ENCODE measurements at regions not wholly inside any gene's neighbourhood (a gene's known extent, or its start where the extent isn't known, plus 50 kb on each side); places are given as distances from the start of the nearest gene placed in this dataset.

- TF ChIP-seq, protein P1, sequence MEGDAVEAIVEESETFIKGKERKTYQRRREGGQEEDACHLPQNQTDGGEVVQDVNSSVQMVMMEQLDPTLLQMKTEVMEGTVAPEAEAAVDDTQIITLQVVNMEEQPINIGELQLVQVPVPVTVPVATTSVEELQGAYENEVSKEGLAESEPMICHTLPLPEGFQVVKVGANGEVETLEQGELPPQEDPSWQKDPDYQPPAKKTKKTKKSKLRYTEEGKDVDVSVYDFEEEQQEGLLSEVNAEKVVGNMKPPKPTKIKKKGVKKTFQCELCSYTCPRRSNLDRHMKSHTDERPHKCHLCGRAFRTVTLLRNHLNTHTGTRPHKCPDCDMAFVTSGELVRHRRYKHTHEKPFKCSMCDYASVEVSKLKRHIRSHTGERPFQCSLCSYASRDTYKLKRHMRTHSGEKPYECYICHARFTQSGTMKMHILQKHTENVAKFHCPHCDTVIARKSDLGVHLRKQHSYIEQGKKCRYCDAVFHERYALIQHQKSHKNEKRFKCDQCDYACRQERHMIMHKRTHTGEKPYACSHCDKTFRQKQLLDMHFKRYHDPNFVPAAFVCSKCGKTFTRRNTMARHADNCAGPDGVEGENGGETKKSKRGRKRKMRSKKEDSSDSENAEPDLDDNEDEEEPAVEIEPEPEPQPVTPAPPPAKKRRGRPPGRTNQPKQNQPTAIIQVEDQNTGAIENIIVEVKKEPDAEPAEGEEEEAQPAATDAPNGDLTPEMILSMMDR (IDR thresholded peaks at IDR 0.05) = peak; percentile 74 to 92 (median 80)
- no peak for TF ChIP-seq POLR2AphosphoS5 (IDR thresholded peaks at IDR 0.05)
Measured at GRCh38 chr2:57759822-57760300, 286.7 kb upstream of the VRK2 start.
